Gastrocnemius medialis (tissue), 4 donors: ENCODE measurements at regions not wholly inside any gene's neighbourhood (a gene's known extent, or its start where the extent isn't known, plus 50 kb on each side); places are given as distances from the start of the nearest gene placed in this dataset.

Source experiments
- CTCF ChIP-seq, 5 experiments: fragments of 450-650 bp in 3 of 5; fragments of 200-600 bp in 2 of 5; sonication (generic) in 2 of 5; IDR thresholded peaks in 4 of 5; conservative IDR thresholded peaks in 1 of 5; 1 replicate in 4 of 5; 2 replicates in 1 of 5; pipeline ENCODE4 v1.5.1; 2016 to 2019; ENCODE audit warnings: antibody characterized with exemption in 5 of 5, mild to moderate bottlenecking in 3 of 5, moderate library complexity in 3 of 5
- POLR2A ChIP-seq, 2 donors: fragments of 450-650 bp; IDR thresholded peaks; one replicate each; pipeline ENCODE4 v1.6.1; 2017; ENCODE audit warnings: antibody characterized with exemption in 2 of 2, mild to moderate bottlenecking in 2 of 2, moderate library complexity in 2 of 2

- TF ChIP-seq CTCF (IDR thresholded peaks at IDR 0.05 in 4 of 5, conservative IDR thresholded peaks at IDR 0.05 in 1 of 5), result no peak
- no peak for TF ChIP-seq POLR2A (IDR thresholded peaks at IDR 0.05)
Measured at GRCh38 chr10:44242091-44242490, 142.8 kb downstream of the CXCL12 start.
